ENCODE measurements at regions not wholly inside any gene's neighbourhood (a gene's known extent, or its start where the extent isn't known, plus 50 kb on each side); places are given as distances from the start of the nearest gene placed in this dataset.

GRCh38 chr11:133747409-133747808, 97.9 kb downstream of the SPATA19 start:
- no peak for TF ChIP-seq CTCF (IDR thresholded peaks at IDR 0.05)
- TF ChIP-seq EZH2 (IDR thresholded peaks at IDR 0.05) = no peak

Data from neural progenitor cell (in vitro differentiated cells).